Stimulated activated CD8-positive, alpha-beta memory T cell treated with anti-CD3 and anti-CD28 coated beads, Interleukin-4, amount 100 ng/mL, for 4 hours (primary cell): ENCODE measurements at regions not wholly inside any gene's neighbourhood (a gene's known extent, or its start where the extent isn't known, plus 50 kb on each side); places are given as distances from the start of the nearest gene placed in this dataset.

Experiments
- DNase-seq, 2 donors: peaks; one replicate each; pipeline ENCODE4 v3.0.0-alpha.2; 2020; ENCODE audit warnings: low read depth in 2 of 2, low spot score in 1 of 2

DNA sequence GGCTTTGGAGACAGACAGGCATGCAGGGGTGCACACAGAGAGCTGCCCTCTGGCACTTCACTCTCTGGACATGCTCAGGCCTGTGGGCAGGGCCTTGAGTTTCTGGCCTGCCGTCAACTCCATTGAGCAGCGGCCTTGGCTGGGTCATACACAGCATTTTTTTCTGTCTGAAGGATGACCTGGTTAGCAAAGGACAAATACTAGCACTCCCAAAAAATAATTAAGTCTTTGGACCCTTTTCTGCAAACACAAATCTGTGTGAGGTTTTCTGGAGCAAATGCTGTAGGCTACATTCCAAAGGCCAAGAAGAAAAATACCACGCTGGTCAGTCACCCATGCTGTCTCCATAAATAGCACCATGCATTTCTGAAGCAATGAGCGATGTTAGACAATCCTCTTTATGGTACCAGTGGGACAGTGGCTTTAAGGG lies 124.7 kb upstream of the CTAGE1 start:
- DNase-seq: no peak

GRCh38 chr18:22543769-22544168 lies 126.1 kb upstream of the CTAGE1 start:
- DNase-seq: no peak

- DNase-seq: no peak
These were observed 126.9 kb upstream of the CTAGE1 start for GRCh38 chr18:22544626-22545025.

DNA sequence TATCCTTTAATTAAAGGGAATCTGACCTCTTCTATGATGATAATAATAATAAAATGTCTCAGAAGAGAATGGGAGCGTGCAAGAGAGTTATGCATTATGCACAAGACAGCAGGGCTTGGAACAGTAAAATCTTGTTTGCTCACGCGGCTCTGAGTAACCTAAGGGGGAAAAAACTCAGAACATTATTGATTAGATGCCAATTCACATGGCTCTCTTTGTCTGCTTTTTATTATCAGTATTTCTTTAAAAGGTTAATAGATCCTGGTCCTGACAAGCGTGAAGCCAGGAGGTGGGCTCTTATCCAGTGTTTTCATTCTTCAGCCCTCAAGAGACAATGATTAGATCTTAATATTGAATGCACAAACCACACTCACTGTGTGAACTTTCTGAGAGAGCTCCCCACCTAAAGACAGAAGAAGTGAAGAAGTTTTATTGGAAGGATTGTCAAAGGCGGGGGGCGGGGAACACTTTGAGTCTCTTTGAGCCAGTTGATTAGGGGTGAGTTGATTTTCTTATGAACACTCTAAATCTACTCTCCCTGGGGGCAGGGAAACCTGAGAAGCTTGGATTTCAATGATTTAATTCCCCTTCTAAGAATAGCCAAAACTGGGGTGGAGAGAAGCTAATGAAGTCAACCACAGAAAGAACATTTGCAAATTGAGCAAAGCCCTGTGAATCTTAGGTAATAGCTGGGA lies 127.5 kb upstream of the CTAGE1 start:
- no peak for DNase-seq

DNA sequence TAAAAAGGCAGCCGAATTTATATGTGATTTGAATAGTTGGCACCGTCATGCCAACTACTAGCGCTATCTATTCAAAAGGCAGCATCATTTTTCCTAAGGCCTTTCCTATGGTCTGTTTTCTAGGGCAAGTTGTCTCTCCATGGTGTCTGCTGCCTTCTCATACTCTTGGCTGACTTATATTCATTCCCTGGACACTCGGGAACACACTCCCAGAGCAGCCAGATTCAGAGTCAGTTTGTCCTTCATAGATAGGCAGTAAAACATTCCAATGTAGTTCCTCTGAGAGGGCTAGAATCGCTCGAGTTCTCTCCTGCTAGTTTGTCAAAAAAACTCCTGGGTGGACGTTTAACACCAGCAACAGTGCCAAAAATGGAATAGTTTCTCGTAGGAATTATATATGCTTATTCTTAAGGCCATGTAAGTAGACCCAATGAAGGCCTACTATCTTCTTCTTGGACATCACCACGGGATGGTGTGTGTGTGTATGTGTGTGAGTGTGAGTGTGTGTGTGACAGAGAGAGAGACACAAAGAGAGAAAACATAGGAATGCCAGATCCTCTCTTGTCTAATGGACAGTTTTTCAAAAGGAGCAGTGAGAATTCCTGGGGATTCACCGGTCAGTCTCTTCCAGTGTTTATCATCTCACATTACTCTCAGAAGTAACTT lies 129.3 kb upstream of the CTAGE1 start:
- DNase-seq: no peak

- DNase-seq: no peak
These were observed 130.3 kb upstream of the CTAGE1 start for GRCh38 chr18:22547807-22548561.

DNA sequence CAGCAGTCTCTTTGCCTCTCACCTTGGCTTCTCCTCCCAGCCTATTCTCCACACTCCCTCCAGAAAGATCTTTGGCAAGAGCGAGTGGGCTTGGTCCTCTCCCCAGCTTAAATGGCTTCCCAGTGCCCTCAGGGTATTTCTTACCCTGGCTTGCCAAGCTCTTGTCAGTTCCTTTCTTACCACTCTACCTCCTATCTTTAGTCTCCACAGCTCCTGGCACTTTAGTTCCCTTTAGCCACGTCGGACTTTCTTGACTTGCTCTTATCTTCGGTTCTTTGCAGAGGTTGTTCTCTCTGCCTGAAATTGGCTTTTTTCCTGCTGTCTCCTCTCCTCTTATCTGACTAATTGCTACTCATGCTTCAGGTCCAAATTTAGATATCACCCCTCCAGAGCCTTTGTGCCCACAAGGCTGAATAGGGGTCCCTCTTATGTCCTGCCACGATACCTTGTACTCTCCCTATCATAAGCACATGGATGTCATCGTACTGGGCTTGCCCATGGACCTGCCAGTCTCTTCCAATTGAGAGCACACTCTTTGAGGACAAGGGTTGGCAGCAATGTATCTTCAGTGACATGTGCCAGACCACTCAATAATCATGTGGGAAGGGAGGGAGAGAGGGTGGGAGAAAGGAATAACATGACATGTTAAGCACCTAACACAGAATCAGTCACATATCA lies 131.7 kb upstream of the CTAGE1 start:
- no peak for DNase-seq

- DNase-seq: no peak
These were observed 132.7 kb upstream of the CTAGE1 start for GRCh38 chr18:22550366-22550765.

GRCh38 chr18:22550861-22551260 lies 133.1 kb upstream of the CTAGE1 start:
- DNase-seq: no peak

DNA sequence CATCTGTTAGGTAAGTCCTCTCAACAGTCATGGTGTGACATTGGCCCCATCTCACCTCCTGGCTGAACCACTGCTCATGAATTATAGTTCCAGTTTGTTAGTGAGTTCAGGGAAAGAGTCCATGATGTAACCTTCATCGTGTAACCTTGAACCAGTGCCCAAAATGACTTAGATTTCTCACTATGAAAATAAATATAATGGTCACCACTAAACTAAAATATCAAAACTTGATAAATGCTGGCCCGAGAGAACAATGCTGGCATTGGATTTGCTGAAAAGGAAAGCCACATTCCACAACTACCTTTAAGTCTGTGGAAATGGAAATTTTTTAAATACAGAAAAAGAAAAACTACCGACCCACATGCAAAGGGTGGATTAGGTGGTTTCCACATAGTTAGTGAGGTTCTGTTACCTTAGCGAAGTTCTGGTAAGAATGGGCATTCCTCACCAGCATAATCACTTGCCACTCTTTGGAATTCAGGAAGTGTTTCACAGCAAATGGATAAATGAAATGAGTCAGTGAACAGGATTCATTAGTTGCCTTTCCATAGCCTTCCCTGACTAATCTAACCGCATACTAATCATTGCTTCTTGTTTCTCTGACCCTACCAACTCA lies 133.9 kb upstream of the CTAGE1 start:
- no peak for DNase-seq

DNA sequence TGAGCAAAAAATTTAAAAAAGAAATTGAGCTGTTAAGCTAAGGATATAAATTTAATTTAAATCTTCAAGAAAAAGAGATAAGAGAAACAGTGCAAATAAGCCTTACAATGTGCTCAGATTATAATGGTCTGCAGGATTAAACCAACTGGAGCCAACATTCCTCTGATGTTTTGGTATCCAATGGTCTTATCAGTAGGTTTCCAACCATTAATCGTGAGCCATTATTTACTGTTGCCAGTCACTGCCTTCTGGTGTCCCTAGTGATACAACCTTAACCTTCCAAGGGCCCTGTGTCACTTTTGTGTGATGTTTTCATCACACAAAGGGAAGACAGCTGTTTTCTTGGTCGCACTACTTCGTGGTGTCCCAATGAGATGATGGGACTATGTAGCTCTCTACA lies 134.5 kb upstream of the CTAGE1 start:
- DNase-seq: no peak

- DNase-seq: no peak
These were observed 135.3 kb upstream of the CTAGE1 start for GRCh38 chr18:22552899-22553460.

DNA sequence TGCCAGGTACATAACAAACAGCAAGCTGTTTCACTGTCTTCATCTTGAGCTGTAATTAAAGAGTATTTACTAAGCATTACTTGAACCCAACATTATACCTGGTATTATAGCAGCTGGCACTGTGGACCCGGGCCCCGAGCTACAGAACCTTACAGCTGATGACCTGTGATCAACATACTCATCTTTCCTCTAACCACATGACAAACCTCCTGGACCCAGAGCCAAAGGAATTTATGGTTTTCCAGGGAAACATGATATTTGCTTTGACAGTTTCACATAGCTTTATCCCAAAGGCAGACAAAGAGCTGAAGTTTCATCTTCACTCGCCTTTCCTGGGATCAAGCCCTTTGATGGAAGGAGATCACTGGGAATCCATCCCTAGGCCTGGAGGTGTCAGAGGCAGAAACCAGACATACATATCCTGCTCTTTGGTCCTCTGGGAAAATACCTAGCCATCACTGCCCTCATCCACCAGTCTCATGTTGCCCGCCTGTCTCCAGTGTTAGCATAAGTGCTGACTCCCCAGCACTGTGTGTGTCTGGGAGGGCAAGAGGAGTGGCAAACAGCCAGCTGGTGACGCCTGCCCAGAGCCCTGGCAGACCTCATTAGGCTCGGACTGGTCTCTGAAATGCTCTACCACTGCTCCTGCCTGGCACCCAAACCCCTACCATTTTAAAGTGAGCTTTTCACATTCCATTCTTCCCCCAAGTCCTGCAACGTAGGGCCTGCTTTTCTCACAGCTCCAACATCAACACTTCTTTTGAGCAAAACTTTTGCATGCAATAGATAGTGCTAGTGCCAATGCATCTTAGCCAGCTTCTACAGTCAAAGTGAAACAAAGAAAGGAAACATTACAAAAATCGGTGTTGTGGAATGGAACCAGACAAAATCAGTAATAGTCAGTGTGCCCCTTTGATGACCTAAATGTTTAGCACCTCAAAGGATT lies 138.8 kb upstream of the CTAGE1 start:
- no peak for DNase-seq

- DNase-seq: no peak
These were observed 139.6 kb upstream of the CTAGE1 start for GRCh38 chr18:22557168-22557941.

DNA sequence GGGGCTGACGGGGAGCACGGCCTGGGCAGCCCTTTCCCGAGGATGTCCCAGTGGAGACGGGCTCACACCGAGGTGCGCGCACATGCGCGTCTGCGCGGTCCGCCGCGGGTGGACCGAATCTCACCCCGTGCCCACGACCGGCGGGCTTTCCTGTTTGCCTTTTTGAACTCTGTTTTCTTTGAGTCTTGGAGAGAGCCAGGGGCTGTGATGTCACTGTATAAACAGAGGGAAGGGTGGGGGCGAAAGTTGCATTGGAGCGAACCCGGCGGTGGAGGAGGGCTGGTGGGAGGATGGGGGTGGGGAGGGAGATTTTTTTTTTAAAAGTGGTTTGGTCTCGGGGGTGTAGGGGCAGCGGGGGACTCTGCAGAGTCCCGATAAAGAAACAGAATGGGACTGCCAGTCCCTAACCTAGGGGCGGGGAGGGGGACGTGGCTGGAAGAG lies 141.2 kb upstream of the CTAGE1 start:
- DNase-seq: no peak

DNA sequence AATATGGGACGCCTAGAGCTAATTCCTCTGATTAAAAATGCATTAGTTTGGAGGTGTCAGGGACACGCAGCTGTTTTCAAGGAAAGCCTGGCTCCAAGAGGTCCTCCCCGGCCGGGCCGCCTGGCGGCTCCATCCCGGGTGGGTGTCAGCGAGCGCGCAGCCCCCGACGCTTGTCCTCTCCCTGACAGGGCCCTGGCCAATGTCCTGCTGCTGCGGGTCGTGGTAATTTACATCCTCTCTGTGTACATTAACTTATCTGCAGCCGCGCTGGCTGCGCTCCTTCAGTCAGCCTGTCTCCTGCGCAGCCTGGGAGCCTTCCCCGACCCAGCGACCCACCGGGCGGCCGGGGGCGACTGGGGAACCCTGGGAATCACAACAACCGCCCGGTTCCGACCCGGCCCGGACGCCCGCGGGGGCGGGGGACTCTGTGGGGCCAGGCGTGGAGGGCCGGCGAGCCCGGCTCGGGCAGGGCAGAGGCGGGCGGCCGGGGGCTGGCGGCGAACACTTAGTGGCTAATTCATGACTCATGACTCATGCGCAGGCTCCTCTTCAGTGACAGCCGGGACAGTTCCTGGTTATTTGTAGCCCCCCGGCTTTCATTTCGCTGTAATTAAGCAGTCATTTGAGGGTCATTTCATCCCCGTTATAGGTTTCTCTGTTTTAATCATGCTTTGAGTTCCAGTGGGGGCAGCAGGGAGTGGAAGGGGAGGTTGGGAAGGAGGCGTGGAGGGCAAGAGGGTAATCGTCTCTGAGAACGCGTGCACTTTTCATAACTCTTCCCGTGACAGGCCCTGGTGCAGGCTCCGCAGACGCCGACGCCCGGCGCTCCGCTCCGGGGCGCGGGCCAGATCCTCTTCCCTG lies 141.9 kb upstream of the CTAGE1 start:
- peak in 1 of 2 donors; percentile 4 for DNase-seq

DNA sequence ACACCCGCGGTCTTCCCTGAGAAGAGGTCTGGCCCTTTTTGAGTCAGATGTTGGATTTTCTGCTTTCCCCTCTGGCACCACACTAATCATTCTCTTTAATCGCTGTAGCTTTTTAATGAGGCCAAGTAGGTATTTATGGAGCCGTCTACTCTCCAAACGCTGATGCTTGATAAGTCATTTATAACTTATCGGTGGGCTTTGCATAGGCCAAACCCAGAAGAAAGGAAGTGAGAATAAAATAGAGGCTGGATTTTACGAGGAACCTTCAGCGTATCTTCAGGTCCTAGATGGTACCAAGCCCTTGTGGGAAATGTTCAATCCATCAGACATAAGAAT lies 142.5 kb upstream of the CTAGE1 start:
- no peak for DNase-seq

DNA sequence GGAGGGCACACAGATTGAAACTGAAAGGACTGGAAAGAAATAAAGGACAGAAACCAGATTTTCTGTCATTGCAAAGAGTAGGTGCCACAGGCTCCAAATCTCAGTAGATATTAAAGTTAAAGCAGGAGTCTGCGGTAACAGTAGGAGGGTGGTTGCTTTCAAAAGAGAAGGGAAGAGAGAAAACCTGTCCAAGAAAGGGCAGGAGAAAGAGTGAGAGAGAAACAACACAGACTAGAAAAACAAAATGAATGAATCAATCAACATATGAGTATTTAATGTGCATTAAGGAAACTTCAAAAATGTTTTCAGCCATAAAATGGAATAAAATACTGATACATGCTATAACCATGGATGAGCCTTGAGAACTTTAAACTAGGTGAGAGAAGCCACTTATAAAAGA lies 143.1 kb upstream of the CTAGE1 start:
- DNase-seq: no peak
